Psoas muscle (tissue), 7 donors: ENCODE measurements at regions not wholly inside any gene's neighbourhood (a gene's known extent, or its start where the extent isn't known, plus 50 kb on each side); places are given as distances from the start of the nearest gene placed in this dataset.
"Not testable (repeated sequence)": the region's sequence is repeated elsewhere in the genome, so short reads cannot be mapped to it uniquely, and the experiment has no call there.

ENCODE experiments used
- ATAC-seq, 4 donors: fragments of 200-7000 bp; cut with Tn5 transposase; one replicate each; pipeline ENCODE4 v1.9.1; 2020; ENCODE audit warnings: moderate library complexity in 3 of 4, mild to moderate bottlenecking in 2 of 4
- DNase-seq, 2 donors: peaks; one replicate each; pipeline ENCODE4 v3.0.0-alpha.2; 2020
- H3K27ac ChIP-seq: fragments of 200-600 bp; one replicate; pipeline ENCODE4 v1.8.0; 2022
- H3K27me3 ChIP-seq, 3 donors: fragments of 200-600 bp in 1 of 3; one replicate each; pipeline versions ENCODE4 v1.6.1 to v1.8.0; 2013 to 2022; ENCODE audit warnings: low read length in 2 of 3, mild to moderate bottlenecking in 2 of 3, moderate library complexity in 1 of 3; ENCODE audit not compliant: insufficient read depth in 3 of 3
- H3K36me3 ChIP-seq, 2 donors: fragments of 200-600 bp in 1 of 2; one replicate each; pipeline versions ENCODE4 v1.6.1 to v1.8.0; 2013 to 2022; ENCODE audit warnings: low read depth in 1 of 2, mild to moderate bottlenecking in 1 of 2, moderate library complexity in 1 of 2; ENCODE audit not compliant: insufficient read depth in 1 of 2
- H3K4me1 ChIP-seq: fragments of 200-600 bp; one replicate; pipeline ENCODE4 v1.8.0; 2022
- H3K4me3 ChIP-seq: fragments of 200-600 bp; one replicate; pipeline ENCODE4 v1.8.0; 2022; ENCODE audit warnings: mild to moderate bottlenecking
- H3K9me3 ChIP-seq: fragments of 200-600 bp; one replicate; pipeline ENCODE4 v1.8.0; 2022
- WGBS, 3 donors: extraction: QIAGEN DNeasy Blood & Tissue Kit; methylation state at CpG; one replicate each; pipeline versions ENCODE4 v1.1.6 to v1.1.7; 2013; 5-methylcytosine and 5-hydroxymethylcytosine counted together
- intact Hi-C, 2 donors: fragments of 100-400 bp; cut with DNase I; formaldehyde crosslinking; loops; one replicate each; pipeline versions ENCODE4 v1.11.0 to v1.14.2; 2022
- TF ChIP-seq, protein P1 (sequence below): fragments of 200-600 bp; IDR thresholded peaks from one replicate; pipeline ENCODE4 v1.8.0; 2022; ENCODE audit warnings: antibody characterized with exemption
- donor health status: healthy with polysubstance abuse.
- donor health status: DM: no; HTN: no; CAD: no; lungs with moderate emphysema.
- donor health status: Bipolar disorder and iron deficiency.
- donor health status: healthy.
- donor health status: DM: yes; HTN: yes; CAD: no.
- donor health status: DM: no; HTN: no; CAD: no.
- donor health status: DM: yes; HTN: yes; CAD: no.

DNA sequence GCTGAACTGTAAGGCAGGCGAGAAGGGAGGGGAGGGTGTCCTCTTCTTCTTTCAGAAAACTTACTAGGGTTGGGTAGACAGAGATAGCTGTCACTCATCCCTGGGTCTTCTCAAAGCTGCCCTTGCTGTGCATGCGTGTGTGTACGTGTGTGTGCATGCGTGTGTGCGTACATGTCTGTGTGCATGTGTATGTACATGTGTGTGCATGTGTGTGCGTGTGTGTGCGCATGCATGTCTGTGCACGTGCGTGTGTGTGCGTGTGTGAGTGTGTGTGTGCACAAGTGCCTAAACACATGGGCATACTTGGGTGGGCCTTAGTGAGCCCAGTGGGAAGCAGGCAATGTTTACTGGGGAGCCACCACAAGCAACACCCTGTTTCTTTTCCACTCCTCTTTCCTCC lies 154.8 kb upstream of the TNRC6C start:
- Histone ChIP-seq H3K9me3 (no peaks in the 10 kb centered on the region), H3K36me3 (no peaks in the 10 kb centered on the region), H3K27me3 (peaks cover 0 to 6% (median 0%) of the 10 kb centered on the region in 3 donors), H3K27ac (no peak overlapping the region), H3K4me3 (no peak overlapping the region), H3K4me1 (no peaks in the 10 kb centered on the region)
- no peak for ATAC-seq
- TF ChIP-seq, protein P1, sequence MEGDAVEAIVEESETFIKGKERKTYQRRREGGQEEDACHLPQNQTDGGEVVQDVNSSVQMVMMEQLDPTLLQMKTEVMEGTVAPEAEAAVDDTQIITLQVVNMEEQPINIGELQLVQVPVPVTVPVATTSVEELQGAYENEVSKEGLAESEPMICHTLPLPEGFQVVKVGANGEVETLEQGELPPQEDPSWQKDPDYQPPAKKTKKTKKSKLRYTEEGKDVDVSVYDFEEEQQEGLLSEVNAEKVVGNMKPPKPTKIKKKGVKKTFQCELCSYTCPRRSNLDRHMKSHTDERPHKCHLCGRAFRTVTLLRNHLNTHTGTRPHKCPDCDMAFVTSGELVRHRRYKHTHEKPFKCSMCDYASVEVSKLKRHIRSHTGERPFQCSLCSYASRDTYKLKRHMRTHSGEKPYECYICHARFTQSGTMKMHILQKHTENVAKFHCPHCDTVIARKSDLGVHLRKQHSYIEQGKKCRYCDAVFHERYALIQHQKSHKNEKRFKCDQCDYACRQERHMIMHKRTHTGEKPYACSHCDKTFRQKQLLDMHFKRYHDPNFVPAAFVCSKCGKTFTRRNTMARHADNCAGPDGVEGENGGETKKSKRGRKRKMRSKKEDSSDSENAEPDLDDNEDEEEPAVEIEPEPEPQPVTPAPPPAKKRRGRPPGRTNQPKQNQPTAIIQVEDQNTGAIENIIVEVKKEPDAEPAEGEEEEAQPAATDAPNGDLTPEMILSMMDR = no peak
- intact Hi-C loops = no loop called here
- peak in 1 of 2 donors; percentile 10 for DNase-seq
- 96 to 98% (median 97%) methylated on average over 10 of the region's 10 CpGs for WGBS, 3 donors

DNA sequence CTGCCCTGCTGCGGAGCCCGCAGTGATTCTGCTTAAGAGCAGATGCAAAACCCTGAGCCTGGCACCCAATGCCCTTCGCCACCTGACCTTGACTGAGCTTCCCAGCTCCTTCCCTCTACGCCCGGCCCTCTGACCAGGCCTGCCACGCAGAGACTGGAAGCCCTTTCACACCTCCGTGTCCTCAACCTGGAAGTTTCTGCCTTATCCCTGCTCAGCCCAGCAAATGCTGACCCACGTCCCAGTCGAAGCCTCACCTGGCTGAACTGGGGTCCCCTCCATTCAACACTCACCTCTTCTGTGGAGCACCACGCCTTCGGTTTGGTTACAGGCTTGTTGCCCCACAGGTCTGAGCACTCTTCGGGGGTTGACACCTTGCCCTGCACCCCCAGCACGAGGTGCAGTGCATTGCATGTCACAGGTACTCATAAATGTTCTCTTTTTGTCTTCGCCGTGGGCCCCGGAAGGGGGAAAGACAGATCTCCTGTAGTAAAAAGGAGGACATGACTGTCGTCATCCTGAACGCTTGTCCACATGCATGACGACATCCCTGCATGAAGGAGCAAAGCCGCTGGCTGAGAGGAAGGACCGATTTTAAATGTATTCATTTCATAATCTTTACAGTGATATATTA lies 153.6 kb upstream of the TNRC6C start:
- no peaks in the 10 kb centered on the region for H3K9me3 ChIP-seq
- DNase-seq (peak in 1 of 2 donors; percentile 42), ATAC-seq (no peak)
- H3K4me1 ChIP-seq = no peaks in the 10 kb centered on the region
- H3K36me3 ChIP-seq = no peaks in the 10 kb centered on the region
- intact Hi-C loops = no loop called here
- TF ChIP-seq, protein P1 = no peak
- H3K27ac ChIP-seq = no peak overlapping the region
- 84 to 93% (median 88%) methylated on average over 21 of the region's 21 CpGs for WGBS, 3 donors
- peaks cover 0 to 6% (median 0%) of the 10 kb centered on the region in 3 donors for H3K27me3 ChIP-seq
- H3K4me3 ChIP-seq = no peak overlapping the region

DNA sequence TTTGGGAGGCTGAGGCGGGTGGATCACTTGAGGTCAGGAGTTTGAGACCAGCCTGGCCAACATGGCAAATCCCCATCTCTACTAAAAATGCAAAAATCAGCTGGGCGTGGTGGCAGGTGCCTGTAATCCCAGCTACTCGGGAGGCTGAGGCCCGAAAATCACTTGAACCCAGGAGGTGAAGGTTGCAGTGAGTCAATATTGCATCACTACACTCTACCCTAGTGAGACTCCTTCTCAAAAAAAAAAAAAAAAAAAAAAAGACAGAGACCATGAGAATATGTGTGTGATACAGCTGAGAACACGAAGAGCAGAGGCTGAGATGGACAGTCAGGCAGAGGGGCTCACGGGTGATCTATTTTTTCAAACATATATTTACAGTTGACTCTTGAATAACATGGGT lies 152.5 kb upstream of the TNRC6C start:
- H3K4me1 ChIP-seq, H3K27ac ChIP-seq, H3K9me3 ChIP-seq, intact Hi-C loops, H3K36me3 ChIP-seq, H3K27me3 ChIP-seq, H3K4me3 ChIP-seq, ATAC-seq: not testable (repeated sequence)
- DNase-seq = peak in 1 of 2 donors; percentile 12
- 83 to 92% (median 89%) methylated on average over 6 of the region's 6 CpGs for WGBS, 3 donors

DNA sequence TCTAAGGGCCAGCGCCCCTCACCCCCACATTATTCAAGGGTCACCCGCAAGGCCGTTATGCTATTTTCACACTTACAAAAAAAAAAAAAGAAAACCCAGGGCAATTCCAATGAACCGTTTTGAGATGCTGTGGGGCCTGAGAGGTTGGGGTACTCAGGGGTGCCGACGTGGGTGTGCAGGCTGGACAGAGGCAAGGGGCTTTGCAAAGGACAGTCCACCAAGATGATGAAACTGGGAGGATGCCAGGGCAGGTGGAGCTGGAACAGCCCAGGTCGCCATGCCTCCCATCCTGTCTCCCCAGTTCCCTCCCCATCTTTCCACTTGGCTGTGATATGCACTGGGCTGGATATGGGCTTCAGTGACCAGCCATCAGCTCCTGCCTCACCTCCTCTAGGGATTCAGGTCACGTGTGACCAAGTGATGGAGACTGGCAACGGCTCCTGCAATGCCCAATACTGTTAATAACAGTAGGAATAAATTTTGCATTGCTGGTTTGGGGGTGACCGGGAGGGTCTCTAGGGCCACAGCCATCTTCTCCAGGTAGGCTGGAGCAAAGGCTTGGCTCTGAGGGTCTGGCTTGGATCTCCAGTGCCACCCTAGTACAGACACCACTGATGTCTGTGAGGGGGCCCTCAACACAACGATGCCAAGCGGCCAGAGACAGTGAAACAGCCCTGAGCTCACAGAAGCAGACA lies 151.3 kb upstream of the TNRC6C start:
- Histone ChIP-seq H3K9me3 (no peaks in the 10 kb centered on the region), H3K4me1 (peaks cover 16% of the 10 kb centered on the region), H3K36me3 (no peaks in the 10 kb centered on the region), H3K4me3 (no peak overlapping the region), H3K27me3 (no peaks in the 10 kb centered on the region), H3K27ac (no peak overlapping the region)
- 77 to 85% (median 81%) methylated on average over 12 of the region's 12 CpGs for WGBS, 3 donors
- DNase-seq = peak in 1 of 2 donors; percentile 19
- TF ChIP-seq, protein P1 = no peak
- ATAC-seq = no peak
- intact Hi-C loops = no loop called here

DNA sequence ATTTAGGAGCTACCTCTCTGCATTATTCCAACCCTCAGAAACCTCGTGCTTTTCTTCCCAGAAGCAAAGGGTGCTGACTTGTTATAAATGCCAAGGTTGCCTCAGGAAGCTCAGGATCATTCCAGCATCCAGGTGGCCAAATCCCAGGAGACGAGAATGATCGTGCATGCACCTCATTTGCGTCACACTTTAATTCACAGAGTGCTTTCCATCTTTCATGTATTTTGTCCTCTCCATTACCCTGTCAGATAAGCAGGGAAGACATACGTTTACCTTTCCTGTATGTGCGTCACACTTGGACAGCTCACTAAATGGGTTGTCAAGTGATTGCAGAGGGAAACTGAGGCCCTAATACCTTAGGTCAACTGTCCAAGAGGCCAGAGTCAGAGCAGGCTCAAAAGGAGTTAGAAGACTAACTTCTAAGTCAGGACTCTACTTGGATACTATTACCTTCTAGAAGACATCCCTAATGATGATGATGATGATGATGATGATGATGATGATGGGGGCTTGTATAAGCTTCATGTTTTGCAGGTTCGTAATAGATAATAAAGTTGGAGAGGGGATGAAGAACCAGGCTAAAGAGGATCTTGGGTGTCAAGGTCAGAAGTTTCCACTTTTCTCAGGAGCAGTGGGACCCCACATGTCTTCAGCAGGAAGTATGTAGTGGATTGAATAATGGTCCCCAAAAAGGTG lies 150.6 kb upstream of the TNRC6C start:
- DNase-seq (no peak), ATAC-seq (no peak)
- Histone ChIP-seq H3K4me1 (peaks cover 16% of the 10 kb centered on the region), H3K9me3 (no peaks in the 10 kb centered on the region), H3K27ac (no peak overlapping the region), H3K27me3 (no peaks in the 10 kb centered on the region), H3K36me3 (no peaks in the 10 kb centered on the region), H3K4me3 (no peak overlapping the region)
- intact Hi-C loops = no loop called here
- TF ChIP-seq, protein P1 = no peak
- 83 to 89% (median 86%) methylated on average over 7 of the region's 7 CpGs for WGBS, 3 donors
